Left ventricle myocardium inferior (tissue), 1 donor: ENCODE measurements at regions not wholly inside any gene's neighbourhood (a gene's known extent, or its start where the extent isn't known, plus 50 kb on each side); places are given as distances from the start of the nearest gene placed in this dataset.

Experiments
- DNase-seq: peaks from one replicate; pipeline ENCODE4 v3.0.0-alpha.2; 2020
- H3K27ac ChIP-seq: fragments of 200-600 bp; replicated peaks from 2 replicates; pipeline ENCODE4 v1.8.0; 2021
- H3K27me3 ChIP-seq: fragments of 200-600 bp; 2 replicates; pipeline ENCODE4 v1.8.0; 2021; ENCODE audit warnings: low read depth
- H3K36me3 ChIP-seq: fragments of 200-600 bp; 2 replicates; pipeline ENCODE4 v1.8.0; 2021
- H3K4me1 ChIP-seq: fragments of 200-600 bp; 2 replicates; pipeline ENCODE4 v1.8.0; 2021
- H3K4me3 ChIP-seq: fragments of 200-600 bp; 2 replicates; pipeline ENCODE4 v1.8.0; 2021; ENCODE audit warnings: mild to moderate bottlenecking, moderate library complexity
- H3K9me3 ChIP-seq: fragments of 200-600 bp; replicated peaks from 2 replicates; pipeline ENCODE4 v1.8.0; 2021
- intact Hi-C: fragments of 100-400 bp; cut with micrococcal nuclease; formaldehyde crosslinking; loops from one replicate; pipeline ENCODE4 v1.11.0; 2022
- TF ChIP-seq, protein P1 (sequence below): fragments of 200-600 bp; IDR thresholded peaks from 2 replicates; pipeline ENCODE4 v1.8.0; 2021; ENCODE audit warnings: antibody characterized with exemption, mild to moderate bottlenecking, borderline replicate concordance
- donor health status: DM: no; HTN: yes; CAD: no; lungs with severe emphysema.

DNA sequence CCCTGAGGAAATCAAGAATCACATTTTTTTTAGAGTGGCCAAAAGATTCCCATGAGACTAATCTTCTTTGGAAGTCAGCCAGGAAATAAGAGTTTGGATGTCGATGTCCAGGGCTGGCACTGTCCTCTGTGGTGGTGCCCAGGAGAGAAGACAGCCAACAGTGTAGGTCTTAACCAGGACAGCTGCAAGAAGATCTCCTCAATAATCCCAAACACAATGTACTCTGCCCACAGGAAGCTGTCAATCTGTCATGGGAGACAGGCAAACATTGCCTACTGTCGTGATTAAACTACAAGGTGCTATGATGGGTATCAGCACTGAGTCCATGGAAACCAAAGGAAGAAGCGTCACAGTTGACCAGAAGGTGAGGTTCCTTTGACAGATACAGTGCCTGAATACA, 174.1 kb downstream of the PIK3R1 start:
- Histone ChIP-seq H3K4me3 (no peak overlapping the region), H3K27ac (no peak overlapping the region), H3K36me3 (no peaks in the 10 kb centered on the region), H3K4me1 (no peaks in the 10 kb centered on the region), H3K27me3 (no peaks in the 10 kb centered on the region), H3K9me3 (no peaks in the 10 kb centered on the region)
- intact Hi-C loops, result no loop called here
- TF ChIP-seq, protein P1, sequence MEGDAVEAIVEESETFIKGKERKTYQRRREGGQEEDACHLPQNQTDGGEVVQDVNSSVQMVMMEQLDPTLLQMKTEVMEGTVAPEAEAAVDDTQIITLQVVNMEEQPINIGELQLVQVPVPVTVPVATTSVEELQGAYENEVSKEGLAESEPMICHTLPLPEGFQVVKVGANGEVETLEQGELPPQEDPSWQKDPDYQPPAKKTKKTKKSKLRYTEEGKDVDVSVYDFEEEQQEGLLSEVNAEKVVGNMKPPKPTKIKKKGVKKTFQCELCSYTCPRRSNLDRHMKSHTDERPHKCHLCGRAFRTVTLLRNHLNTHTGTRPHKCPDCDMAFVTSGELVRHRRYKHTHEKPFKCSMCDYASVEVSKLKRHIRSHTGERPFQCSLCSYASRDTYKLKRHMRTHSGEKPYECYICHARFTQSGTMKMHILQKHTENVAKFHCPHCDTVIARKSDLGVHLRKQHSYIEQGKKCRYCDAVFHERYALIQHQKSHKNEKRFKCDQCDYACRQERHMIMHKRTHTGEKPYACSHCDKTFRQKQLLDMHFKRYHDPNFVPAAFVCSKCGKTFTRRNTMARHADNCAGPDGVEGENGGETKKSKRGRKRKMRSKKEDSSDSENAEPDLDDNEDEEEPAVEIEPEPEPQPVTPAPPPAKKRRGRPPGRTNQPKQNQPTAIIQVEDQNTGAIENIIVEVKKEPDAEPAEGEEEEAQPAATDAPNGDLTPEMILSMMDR, result no peak
- no peak for DNase-seq

DNA sequence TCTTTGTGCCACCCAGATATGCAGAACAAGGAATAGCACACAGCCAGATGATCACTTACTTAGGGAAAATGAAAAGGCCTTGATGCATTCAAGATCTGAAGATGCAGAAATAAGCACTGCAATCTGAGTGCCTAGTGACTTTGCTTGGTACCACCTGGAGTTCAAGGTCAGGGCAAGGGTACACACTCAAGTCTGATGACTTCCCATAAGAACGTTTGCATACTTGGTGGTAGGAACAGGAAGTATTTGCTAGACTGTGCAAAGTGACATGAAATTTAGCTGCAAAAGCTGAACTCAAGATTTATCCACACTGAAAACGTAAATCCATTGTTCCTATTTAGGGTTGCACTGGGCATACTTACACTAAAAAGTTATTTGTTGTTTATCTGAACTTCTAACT, 177.1 kb downstream of the PIK3R1 start:
- Histone ChIP-seq H3K9me3 (peaks cover 6% of the 10 kb centered on the region), H3K4me3 (no peak overlapping the region), H3K27ac (no peak overlapping the region), H3K27me3 (no peaks in the 10 kb centered on the region), H3K4me1 (no peaks in the 10 kb centered on the region), H3K36me3 (no peaks in the 10 kb centered on the region)
- intact Hi-C loops, result no loop called here
- TF ChIP-seq, protein P1, result no peak
- DNase-seq, result no peak

DNA sequence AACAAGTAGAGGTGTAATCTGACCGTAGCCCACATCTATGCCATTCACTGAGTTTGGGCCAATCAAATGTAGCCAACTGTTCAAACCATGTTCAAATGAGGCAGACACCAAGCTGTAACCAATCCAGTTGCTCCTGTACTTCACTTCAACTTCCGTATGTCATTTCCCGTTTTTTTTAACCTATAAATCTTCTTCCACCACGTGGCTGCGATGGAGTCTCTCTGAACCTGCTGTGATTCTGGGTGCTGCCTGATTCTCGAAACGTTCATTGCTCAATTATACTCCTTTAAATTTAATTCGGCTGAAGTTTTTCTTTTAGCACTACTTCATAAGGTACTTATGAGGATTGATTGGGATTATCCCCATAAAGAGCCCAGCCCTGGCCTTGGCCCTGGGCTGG, 179.7 kb downstream of the PIK3R1 start:
- H3K27me3 ChIP-seq, result no peaks in the 10 kb centered on the region
- H3K9me3 ChIP-seq, result peaks cover 8% of the 10 kb centered on the region
- H3K4me1 ChIP-seq, result no peaks in the 10 kb centered on the region
- no peak overlapping the region for H3K4me3 ChIP-seq
- H3K36me3 ChIP-seq, result no peaks in the 10 kb centered on the region
- no peak for DNase-seq
- TF ChIP-seq, protein P1, result no peak
- H3K27ac ChIP-seq, result no peak overlapping the region
- intact Hi-C loops, result no loop called here

DNA sequence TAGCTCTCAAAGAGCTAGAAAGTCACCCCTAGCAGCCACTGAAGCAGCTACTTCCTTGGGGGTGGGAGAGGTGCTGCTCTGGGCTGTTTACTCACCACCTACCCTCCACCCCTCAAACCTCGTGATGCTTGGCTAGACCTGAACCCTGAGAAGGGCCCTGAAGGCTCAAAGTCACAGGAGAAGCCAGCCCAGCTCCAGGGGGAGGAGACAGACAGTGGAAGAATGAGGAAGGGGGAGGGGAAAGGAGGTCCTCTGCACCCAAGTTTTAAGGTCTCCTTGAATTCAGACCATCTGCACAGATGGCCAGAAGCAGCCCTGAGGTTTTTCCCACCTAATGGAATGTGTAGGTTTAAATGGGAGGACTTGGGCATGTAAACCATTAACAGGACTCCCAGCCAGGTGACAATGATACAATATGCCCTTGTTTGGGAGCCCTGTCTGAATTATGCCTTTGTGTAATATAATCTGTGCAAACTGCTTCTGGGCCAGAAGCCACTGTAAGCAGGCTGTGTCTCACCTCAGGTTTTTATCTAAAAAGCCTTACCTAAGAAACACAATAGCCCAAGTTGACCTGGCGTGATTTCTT, 180.5 kb downstream of the PIK3R1 start:
- H3K4me3 ChIP-seq, result no peak overlapping the region
- no peaks in the 10 kb centered on the region for H3K36me3 ChIP-seq
- no peak for DNase-seq
- no peaks in the 10 kb centered on the region for H3K27me3 ChIP-seq
- TF ChIP-seq, protein P1, result no peak
- no peak overlapping the region for H3K27ac ChIP-seq
- intact Hi-C loops, result no loop called here
- peaks cover 8% of the 10 kb centered on the region for H3K9me3 ChIP-seq
- no peaks in the 10 kb centered on the region for H3K4me1 ChIP-seq

DNA sequence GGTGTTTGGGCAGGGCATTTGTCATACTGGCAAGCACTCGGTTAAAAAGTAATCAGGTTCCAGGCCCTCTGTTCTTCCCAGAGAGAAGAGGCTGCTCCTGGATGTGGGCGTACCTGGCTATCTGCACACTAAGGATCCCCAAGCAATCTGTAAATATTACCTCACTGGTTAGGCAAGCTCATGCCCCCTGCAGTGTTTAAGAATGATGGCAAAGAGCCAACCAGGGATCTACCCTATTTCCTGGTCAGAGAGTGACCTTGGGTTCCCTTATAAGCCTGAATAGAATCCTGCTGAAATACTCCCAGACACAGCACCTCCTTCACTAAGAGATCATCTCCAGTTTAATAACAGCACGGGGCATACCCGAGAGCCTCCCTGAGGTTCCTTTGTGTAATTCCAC, 181.2 kb downstream of the PIK3R1 start:
- no peaks in the 10 kb centered on the region for H3K4me1 ChIP-seq
- DNase-seq, result no peak
- TF ChIP-seq, protein P1, result no peak
- peaks cover 8% of the 10 kb centered on the region for H3K9me3 ChIP-seq
- H3K27ac ChIP-seq, result no peak overlapping the region
- H3K4me3 ChIP-seq, result no peak overlapping the region
- H3K27me3 ChIP-seq, result no peaks in the 10 kb centered on the region
- H3K36me3 ChIP-seq, result no peaks in the 10 kb centered on the region
- intact Hi-C loops, result no loop called here
